Esophagus mucosa (tissue), 1 donor: ENCODE measurements at regions not wholly inside any gene's neighbourhood (a gene's known extent, or its start where the extent isn't known, plus 50 kb on each side); places are given as distances from the start of the nearest gene placed in this dataset.

Source experiments
- ATAC-seq: fragments of 200-7000 bp; cut with Tn5 transposase; one replicate; pipeline ENCODE4 v1.9.1; 2020
- donor health status: DM: yes; HTN: yes; CAD: no.

GRCh38 chr1:81573458-81573857 is 227.3 kb upstream of the ADGRL2 start:
- no peak for ATAC-seq

- no peak for ATAC-seq
Measured at GRCh38 chr1:81571946-81572345, 228.8 kb upstream of the ADGRL2 start.

DNA sequence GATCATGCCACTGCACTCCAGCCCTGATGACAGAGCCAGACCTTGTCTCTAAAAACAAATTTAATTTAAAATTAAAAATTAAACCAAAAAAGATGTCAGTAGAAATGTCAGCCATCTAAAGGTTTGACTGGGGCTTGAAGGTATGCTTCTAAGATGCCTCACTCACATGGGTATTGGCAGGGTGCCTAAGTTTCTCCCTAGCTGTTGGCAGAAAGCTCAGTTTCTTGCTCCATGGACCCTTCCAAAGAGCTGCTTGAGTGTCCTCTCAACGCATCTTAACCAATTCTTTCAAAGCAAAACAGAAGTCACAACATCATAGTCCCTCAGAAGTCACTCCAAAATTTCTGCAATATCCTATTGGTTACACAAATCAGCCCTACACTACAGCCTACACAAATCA is 231.0 kb upstream of the ADGRL2 start:
- ATAC-seq: no peak

- ATAC-seq: peak; percentile 59
Measured at GRCh38 chr1:81563632-81564031, 237.1 kb upstream of the ADGRL2 start.

DNA sequence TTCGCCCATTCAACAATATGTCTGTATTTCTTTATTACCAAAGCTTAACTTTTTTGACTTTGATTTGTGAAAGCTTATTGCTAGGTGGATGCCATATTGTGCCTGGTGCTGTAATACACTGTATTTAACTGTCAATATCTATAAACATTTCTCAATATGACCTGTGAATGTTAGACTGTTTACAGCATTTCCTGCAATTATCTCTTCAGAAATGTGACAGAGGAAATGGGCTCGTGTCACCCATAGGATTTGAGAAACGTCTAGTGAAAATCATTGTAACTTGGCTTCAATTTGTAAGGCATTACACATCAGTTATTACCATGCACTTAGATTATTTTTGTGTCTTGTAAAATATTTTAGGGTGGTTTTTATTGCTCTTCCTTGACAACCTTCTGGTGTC is 237.8 kb upstream of the ADGRL2 start:
- no peak for ATAC-seq

- no peak for ATAC-seq
Measured at GRCh38 chr1:81560629-81561028, 240.1 kb upstream of the ADGRL2 start.

- no peak for ATAC-seq
Measured at GRCh38 chr1:81559662-81560350, 240.9 kb upstream of the ADGRL2 start.

- no peak for ATAC-seq
Measured at GRCh38 chr1:81558291-81559076, 242.2 kb upstream of the ADGRL2 start.

GRCh38 chr1:81556968-81557367 is 243.8 kb upstream of the ADGRL2 start:
- no peak for ATAC-seq

GRCh38 chr1:81554534-81554933 is 246.2 kb upstream of the ADGRL2 start:
- ATAC-seq: no peak

GRCh38 chr1:81554108-81554507 is 246.6 kb upstream of the ADGRL2 start:
- ATAC-seq: peak; percentile 40

DNA sequence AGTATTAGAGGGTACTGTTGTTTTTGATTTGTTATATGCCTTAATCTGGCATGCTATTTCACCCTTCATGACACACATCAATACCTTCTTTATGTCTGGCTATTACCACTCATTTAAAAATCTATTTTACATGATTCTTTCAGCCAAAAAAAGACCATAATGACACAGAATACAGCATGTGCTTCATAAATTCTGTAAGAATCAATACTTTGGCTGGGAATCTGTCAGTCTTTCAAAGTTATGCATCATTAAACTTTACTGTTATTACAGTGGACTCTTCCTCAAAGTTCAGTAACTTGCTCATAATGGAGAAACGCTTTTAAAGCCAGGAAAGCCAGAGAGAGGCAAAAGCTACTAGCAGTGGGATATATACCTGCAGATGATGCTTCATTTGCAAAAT is 247.2 kb upstream of the ADGRL2 start:
- ATAC-seq: no peak

DNA sequence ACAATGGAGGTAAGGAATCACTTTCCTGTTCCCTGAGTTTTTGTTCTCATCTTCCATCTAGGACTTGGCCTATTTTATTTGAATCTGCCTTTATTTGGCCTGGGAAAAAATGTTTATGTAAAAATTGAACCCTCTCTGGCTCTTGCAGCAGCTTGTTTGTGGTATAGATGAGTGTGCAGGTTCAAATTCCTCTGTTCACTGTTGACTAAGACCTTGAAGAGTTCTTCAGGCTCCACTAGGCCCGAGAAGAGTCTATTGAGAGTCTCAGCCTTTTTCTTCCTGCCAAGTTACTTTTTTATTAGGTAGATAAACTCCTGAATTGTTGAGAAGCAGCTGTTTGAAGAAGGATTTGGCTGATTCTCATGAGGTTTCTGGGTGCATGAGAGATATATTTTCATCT is 248.8 kb upstream of the ADGRL2 start:
- ATAC-seq: no peak

DNA sequence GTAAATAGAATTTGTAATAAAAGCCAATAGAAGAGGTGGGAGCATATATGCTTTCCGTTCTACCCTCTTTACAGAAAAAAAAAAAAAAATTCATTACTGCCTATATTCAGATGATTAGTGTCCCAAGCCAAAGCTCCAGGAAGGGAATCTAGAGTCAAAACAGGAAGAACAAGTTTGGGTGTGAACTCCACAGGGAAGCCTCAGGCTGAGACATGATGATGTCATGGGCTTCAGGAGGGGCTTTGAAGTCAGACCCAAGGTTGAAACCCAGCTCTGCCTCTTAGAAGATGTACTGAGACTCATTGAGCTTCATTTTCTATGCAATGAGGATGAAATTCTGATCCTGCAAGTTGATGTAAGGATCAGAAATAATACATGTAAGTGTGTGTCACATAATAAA is 250.0 kb upstream of the ADGRL2 start:
- ATAC-seq: peak; percentile 93

DNA sequence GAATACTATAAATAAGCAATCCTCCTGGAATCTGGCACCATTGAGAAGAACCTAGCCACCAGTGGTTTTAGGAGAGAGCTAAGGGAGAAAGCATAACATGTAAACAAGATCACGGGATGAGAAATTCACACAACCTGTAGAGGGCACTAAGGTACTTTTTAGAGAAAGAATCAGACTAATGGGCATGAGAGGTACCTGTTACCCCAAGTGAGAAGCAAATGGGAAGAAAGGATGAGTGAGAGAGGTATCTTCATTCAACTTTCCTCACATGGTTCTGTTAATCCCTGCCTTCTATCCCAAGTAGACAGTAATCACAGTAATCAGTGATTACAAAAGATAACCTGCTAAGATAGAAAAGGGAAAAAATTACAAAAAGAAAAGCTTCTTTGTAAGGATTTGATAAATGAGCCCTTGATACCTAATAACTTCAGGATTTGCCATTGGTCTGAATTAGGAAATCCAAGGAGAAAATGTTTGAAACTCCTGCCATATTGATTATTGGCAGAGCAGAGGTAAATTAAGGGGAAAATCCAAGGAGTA is 251.1 kb upstream of the ADGRL2 start:
- ATAC-seq: peak; percentile 64

GRCh38 chr1:81548918-81549587 is 251.7 kb upstream of the ADGRL2 start:
- no peak for ATAC-seq

DNA sequence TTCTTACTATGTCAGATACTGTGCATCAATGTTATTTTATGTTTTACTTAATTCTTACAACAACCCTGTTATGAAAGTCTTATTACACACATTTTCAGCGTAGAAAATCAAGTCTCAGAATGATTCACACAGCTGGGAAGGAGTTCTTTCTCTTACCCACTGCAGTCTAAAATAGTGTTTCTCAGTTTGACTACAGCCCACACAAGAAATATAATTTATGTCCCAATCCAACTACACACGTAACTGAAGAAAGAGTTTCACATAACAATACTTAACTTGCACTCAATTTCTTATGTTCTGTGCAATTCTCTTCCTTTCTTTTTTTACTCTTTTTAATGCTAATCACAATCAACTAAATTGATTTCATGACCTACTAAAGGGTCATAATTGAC is 252.8 kb upstream of the ADGRL2 start:
- ATAC-seq: no peak

DNA sequence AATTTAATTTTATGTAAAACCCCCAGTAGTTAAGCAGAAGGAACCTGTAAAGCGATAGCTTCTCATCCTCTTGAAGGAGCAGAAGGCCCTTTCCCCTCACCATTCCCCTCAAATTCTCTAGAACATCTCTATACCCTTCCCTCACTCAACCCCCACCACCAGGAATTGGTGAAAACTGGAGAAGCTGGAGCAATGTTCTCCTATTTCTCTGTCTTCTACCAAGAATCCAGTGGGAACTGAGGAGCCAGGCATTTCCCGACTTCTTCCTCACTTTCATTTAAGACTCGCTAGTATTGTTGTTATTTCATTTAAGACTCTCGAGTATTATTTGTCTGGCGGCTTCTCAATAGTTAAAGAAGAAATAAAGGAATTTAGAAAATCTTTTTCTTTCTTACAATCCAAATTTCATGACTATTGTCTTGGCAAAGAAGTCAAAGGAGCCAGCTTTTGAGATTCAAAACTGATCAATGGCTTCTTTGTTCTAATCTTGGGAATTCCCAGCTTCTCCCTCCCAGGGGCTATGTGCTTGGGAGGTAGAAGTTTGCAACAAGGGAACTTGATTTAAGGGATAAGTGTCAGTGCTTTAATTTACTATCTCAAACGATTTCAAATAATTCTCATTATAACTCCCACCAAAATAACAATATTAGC is 253.3 kb upstream of the ADGRL2 start:
- ATAC-seq: no peak

DNA sequence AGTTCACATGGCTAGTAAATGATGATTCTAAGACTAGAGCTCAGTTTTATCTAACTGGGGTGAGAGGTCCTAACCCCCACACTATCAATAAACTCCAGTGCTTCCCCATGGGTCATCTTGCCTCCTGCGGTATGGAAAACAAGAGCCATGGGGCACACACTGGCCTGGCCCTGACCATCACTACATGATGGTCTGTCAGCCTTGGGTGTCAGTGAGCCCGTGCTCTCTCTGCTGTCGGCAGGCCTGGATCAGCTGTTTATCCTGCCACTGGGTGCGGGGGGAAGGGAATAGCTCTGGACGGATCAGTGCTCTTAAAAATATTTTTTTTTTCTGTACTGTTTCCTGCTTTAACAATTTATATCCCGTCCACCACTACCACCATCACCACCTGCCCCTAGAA is 255.0 kb upstream of the ADGRL2 start:
- no peak for ATAC-seq

GRCh38 chr1:81543764-81544163 is 257.0 kb upstream of the ADGRL2 start:
- no peak for ATAC-seq

GRCh38 chr1:81542196-81542595 is 258.5 kb upstream of the ADGRL2 start:
- no peak for ATAC-seq

GRCh38 chr1:81540216-81540615 is 260.5 kb upstream of the ADGRL2 start:
- ATAC-seq: no peak

- ATAC-seq: no peak
Measured at GRCh38 chr1:81529014-81529413, 271.7 kb upstream of the ADGRL2 start.
